ENCODE measurements at regions not wholly inside any gene's neighbourhood (a gene's known extent, or its start where the extent isn't known, plus 50 kb on each side); places are given as distances from the start of the nearest gene placed in this dataset.

DNA sequence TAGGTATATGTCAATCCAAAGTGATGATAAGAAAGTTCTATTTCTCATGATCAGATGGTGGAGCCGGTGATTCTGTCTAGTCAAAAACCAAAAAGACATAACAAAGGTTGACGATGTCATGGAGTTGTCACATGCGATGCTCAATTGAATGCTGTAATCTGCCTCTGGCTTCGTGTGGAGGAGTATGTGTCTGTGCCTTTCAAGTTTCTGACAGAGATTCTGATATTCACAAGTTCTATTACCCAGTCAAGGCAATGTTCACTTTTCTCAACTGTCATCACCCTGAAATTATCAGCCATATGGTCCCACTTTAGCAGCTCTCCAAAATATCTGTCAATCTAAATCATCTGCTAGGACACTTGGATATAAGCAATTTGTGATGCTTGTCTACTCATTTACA, 367.6 kb upstream of the PRR20A start:
- WGBS, result 86% methylated on average over 4 of the region's 4 CpGs
- Histone ChIP-seq H3K36me3 (ENCODE audit: control insufficient read depth in 4 of 4, insufficient read depth in 3 of 4, low read depth in 1 of 4, low read length in 3 of 4) (no peaks in the 10 kb centered on the region), H3K27me3 (ENCODE audit: control insufficient read depth in 4 of 4, insufficient read depth in 4 of 4, low read length in 3 of 4) (no peaks in the 10 kb centered on the region), H3K27ac (ENCODE audit: low read depth in 1 of 2, low read length in 2 of 2) (no peak overlapping the region), H3K4me3 (ENCODE audit: low read depth in 1 of 3, low read length in 3 of 3) (no peak overlapping the region), H3K9ac (ENCODE audit: low read depth in 1 of 2, low read length in 2 of 2) (no peak overlapping the region), H3K9me3 (ENCODE audit: control insufficient read depth in 4 of 4, low read length in 3 of 4) (no peaks in the 10 kb centered on the region), H3K4me1 (ENCODE audit: control insufficient read depth in 4 of 4, insufficient read depth in 4 of 4, low read length in 3 of 4) (no peaks in the 10 kb centered on the region)
- TF ChIP-seq, protein P1, sequence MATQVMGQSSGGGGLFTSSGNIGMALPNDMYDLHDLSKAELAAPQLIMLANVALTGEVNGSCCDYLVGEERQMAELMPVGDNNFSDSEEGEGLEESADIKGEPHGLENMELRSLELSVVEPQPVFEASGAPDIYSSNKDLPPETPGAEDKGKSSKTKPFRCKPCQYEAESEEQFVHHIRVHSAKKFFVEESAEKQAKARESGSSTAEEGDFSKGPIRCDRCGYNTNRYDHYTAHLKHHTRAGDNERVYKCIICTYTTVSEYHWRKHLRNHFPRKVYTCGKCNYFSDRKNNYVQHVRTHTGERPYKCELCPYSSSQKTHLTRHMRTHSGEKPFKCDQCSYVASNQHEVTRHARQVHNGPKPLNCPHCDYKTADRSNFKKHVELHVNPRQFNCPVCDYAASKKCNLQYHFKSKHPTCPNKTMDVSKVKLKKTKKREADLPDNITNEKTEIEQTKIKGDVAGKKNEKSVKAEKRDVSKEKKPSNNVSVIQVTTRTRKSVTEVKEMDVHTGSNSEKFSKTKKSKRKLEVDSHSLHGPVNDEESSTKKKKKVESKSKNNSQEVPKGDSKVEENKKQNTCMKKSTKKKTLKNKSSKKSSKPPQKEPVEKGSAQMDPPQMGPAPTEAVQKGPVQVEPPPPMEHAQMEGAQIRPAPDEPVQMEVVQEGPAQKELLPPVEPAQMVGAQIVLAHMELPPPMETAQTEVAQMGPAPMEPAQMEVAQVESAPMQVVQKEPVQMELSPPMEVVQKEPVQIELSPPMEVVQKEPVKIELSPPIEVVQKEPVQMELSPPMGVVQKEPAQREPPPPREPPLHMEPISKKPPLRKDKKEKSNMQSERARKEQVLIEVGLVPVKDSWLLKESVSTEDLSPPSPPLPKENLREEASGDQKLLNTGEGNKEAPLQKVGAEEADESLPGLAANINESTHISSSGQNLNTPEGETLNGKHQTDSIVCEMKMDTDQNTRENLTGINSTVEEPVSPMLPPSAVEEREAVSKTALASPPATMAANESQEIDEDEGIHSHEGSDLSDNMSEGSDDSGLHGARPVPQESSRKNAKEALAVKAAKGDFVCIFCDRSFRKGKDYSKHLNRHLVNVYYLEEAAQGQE (IDR thresholded peaks at IDR 0.05), result no peak
- TF ChIP-seq HNF4A (conservative IDR thresholded peaks at IDR 0.05) (no peak), RAD21 (IDR thresholded peaks at IDR 0.05) (no peak), FOXA1 (IDR thresholded peaks at IDR 0.05) (no peak), HNF4G (IDR thresholded peaks at IDR 0.05) (no peak), JUND (IDR thresholded peaks at IDR 0.05) (no peak), EGR1 (IDR thresholded peaks at IDR 0.05; ENCODE audit: low read depth in 2 of 2) (no peak), FOXA2 (IDR thresholded peaks at IDR 0.05) (no peak), NR2F2 (IDR thresholded peaks at IDR 0.05) (no peak), SP1 (IDR thresholded peaks at IDR 0.05) (no peak)
- TF ChIP-seq, protein P2, sequence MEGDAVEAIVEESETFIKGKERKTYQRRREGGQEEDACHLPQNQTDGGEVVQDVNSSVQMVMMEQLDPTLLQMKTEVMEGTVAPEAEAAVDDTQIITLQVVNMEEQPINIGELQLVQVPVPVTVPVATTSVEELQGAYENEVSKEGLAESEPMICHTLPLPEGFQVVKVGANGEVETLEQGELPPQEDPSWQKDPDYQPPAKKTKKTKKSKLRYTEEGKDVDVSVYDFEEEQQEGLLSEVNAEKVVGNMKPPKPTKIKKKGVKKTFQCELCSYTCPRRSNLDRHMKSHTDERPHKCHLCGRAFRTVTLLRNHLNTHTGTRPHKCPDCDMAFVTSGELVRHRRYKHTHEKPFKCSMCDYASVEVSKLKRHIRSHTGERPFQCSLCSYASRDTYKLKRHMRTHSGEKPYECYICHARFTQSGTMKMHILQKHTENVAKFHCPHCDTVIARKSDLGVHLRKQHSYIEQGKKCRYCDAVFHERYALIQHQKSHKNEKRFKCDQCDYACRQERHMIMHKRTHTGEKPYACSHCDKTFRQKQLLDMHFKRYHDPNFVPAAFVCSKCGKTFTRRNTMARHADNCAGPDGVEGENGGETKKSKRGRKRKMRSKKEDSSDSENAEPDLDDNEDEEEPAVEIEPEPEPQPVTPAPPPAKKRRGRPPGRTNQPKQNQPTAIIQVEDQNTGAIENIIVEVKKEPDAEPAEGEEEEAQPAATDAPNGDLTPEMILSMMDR (IDR thresholded peaks at IDR 0.05; ENCODE audit: low read depth, low read length, missing input control), result no peak
- TF ChIP-seq, protein P3, sequence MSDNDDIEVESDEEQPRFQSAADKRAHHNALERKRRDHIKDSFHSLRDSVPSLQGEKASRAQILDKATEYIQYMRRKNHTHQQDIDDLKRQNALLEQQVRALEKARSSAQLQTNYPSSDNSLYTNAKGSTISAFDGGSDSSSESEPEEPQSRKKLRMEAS (IDR thresholded peaks at IDR 0.05), result no peak
- no peak for DNase-seq (ENCODE audit: low spot score)

GRCh38 chr13:56789527-56789926, 351.2 kb upstream of the PRR20A start:
- no peaks in the 10 kb centered on the region for H3K27me3 ChIP-seq (ENCODE audit: control insufficient read depth in 4 of 4, insufficient read depth in 4 of 4, low read length in 3 of 4)
- H3K4me3 ChIP-seq (ENCODE audit: low read depth in 1 of 3, low read length in 3 of 3), result no peak overlapping the region
- no peaks in the 10 kb centered on the region for H3K4me1 ChIP-seq (ENCODE audit: control insufficient read depth in 4 of 4, insufficient read depth in 4 of 4, low read length in 3 of 4)
- 77% methylated on average over 2 of the region's 2 CpGs for WGBS
- H3K9me3 ChIP-seq (ENCODE audit: control insufficient read depth in 4 of 4, low read length in 3 of 4), result no peaks in the 10 kb centered on the region
- no peak overlapping the region for H3K27ac ChIP-seq (ENCODE audit: low read depth in 1 of 2, low read length in 2 of 2)
- no peaks in the 10 kb centered on the region for H3K36me3 ChIP-seq (ENCODE audit: control insufficient read depth in 4 of 4, insufficient read depth in 3 of 4, low read depth in 1 of 4, low read length in 3 of 4)
- no peak for DNase-seq (ENCODE audit: low spot score)
- no peak for TF ChIP-seq ZBTB33 (IDR thresholded peaks at IDR 0.05)
- no peak for TF ChIP-seq HNF4A (conservative IDR thresholded peaks at IDR 0.05)
- TF ChIP-seq NR2F2 (IDR thresholded peaks at IDR 0.05), result no peak
- TF ChIP-seq JUND (IDR thresholded peaks at IDR 0.05), result no peak
- TF ChIP-seq TAF1 (conservative IDR thresholded peaks at IDR 0.05), result no peak
- TF ChIP-seq, protein P2 (IDR thresholded peaks at IDR 0.05; ENCODE audit: low read depth, low read length, missing input control), result no peak
- no peak for TF ChIP-seq RAD21 (IDR thresholded peaks at IDR 0.05)
- TF ChIP-seq, protein P3 (IDR thresholded peaks at IDR 0.05), result no peak
- TF ChIP-seq EGR1 (IDR thresholded peaks at IDR 0.05; ENCODE audit: low read depth in 2 of 2), result no peak
- TF ChIP-seq GABPA (IDR thresholded peaks at IDR 0.05 in 1 of 2, conservative IDR thresholded peaks at IDR 0.05 in 1 of 2), result no peak
- no peak overlapping the region for H3K9ac ChIP-seq (ENCODE audit: low read depth in 1 of 2, low read length in 2 of 2)
